ENCODE measurements at regions not wholly inside any gene's neighbourhood (a gene's known extent, or its start where the extent isn't known, plus 50 kb on each side); places are given as distances from the start of the nearest gene placed in this dataset.

GRCh38 chr7:89549768-89550167 lies 604.5 kb upstream of the STEAP1 start:
- no peak for DNase-seq (ENCODE audit: low read depth, low spot score)
- in situ Hi-C loops (cut with HindIII; ENCODE audit: low sequenced_read_pairs), result no loop called here
- no peak overlapping the region for H3K4me3 ChIP-seq (ENCODE audit: low read depth, low read length)
- no peak for TF ChIP-seq CTCF (IDR thresholded peaks at IDR 0.05; ENCODE audit: low read depth, low read length)

- no peak for TF ChIP-seq CTCF (IDR thresholded peaks at IDR 0.05; ENCODE audit: low read depth, low read length)
- in situ Hi-C loops (cut with HindIII; ENCODE audit: low sequenced_read_pairs), result no loop called here
- no peak overlapping the region for H3K4me3 ChIP-seq (ENCODE audit: low read depth, low read length)
- DNase-seq (ENCODE audit: low read depth, low spot score), result no peak
Measured at GRCh38 chr7:89554209-89554608, 600.1 kb upstream of the STEAP1 start.

DNA sequence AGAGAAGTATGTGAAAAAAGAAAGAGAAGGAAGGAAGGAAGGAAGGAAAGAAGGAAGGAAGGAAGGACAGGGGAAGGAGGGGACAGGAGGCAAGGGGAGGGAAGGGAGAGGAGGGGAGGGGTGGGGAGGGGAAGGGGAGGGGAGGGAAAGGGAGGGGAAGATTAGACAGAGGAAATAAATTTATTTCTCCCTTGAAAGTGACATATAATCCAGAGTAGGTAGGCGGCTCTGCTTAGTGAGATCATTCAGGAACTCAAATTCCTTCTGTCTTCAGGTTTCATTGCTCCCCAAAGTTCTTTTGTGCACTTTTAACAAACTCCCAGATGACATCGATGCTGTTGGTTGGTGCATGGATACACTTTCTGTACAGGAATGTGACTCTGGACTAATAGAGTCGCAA lies 594.7 kb upstream of the STEAP1 start:
- in situ Hi-C loops (cut with HindIII; ENCODE audit: low sequenced_read_pairs), result no loop called here
- DNase-seq (ENCODE audit: low read depth, low spot score), result no peak
- H3K4me3 ChIP-seq (ENCODE audit: low read depth, low read length), result no peak overlapping the region
- no peak for TF ChIP-seq CTCF (IDR thresholded peaks at IDR 0.05; ENCODE audit: low read depth, low read length)

DNA sequence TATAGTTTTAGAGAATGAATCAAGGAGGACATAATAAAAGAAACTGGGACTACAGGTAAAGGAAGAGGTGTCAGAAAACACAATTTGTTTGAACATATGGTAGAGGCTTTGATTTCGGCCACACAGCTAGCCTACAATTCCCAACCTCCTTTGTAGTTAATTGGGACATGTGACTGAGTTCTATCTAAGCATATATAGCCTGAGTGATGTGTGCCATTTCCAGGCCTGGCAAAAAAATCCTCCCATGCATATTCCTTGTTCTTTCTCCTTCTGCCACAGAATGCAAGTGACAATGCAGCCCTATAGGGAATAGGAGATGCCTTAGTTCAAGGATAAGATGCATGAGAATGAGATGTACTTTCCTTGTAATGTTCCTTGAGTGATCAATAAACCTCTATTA lies 590.7 kb upstream of the STEAP1 start:
- in situ Hi-C loops (cut with HindIII; ENCODE audit: low sequenced_read_pairs), result no loop called here
- no peak overlapping the region for H3K4me3 ChIP-seq (ENCODE audit: low read depth, low read length)
- DNase-seq (ENCODE audit: low read depth, low spot score), result no peak
- no peak for TF ChIP-seq CTCF (IDR thresholded peaks at IDR 0.05; ENCODE audit: low read depth, low read length)

- in situ Hi-C loops (cut with HindIII; ENCODE audit: low sequenced_read_pairs), result no loop called here
- no peak overlapping the region for H3K4me3 ChIP-seq (ENCODE audit: low read depth, low read length)
- TF ChIP-seq CTCF (IDR thresholded peaks at IDR 0.05; ENCODE audit: low read depth, low read length), result no peak
- DNase-seq (ENCODE audit: low read depth, low spot score), result no peak
Measured at GRCh38 chr7:89584896-89585295, 569.4 kb upstream of the STEAP1 start.

- DNase-seq (ENCODE audit: low read depth, low spot score), result no peak
- no peak overlapping the region for H3K4me3 ChIP-seq (ENCODE audit: low read depth, low read length)
- in situ Hi-C loops (cut with HindIII; ENCODE audit: low sequenced_read_pairs), result no loop called here
- no peak for TF ChIP-seq CTCF (IDR thresholded peaks at IDR 0.05; ENCODE audit: low read depth, low read length)
Measured at GRCh38 chr7:89593125-89593524, 561.1 kb upstream of the STEAP1 start.

- TF ChIP-seq CTCF (IDR thresholded peaks at IDR 0.05; ENCODE audit: low read depth, low read length), result no peak
- H3K4me3 ChIP-seq (ENCODE audit: low read depth, low read length), result no peak overlapping the region
- in situ Hi-C loops (cut with HindIII; ENCODE audit: low sequenced_read_pairs), result no loop called here
- DNase-seq (ENCODE audit: low read depth, low spot score), result no peak
Measured at GRCh38 chr7:89602984-89603383, 551.3 kb upstream of the STEAP1 start.

Measured in astrocyte of the spinal cord (primary cell).